GM18870 (cell line): ENCODE measurements at regions not wholly inside any gene's neighbourhood (a gene's known extent, or its start where the extent isn't known, plus 50 kb on each side); places are given as distances from the start of the nearest gene placed in this dataset.
"Not testable (repeated sequence)": the region's sequence is repeated elsewhere in the genome, so short reads cannot be mapped to it uniquely, and the experiment has no call there.

Source experiments
- ATAC-seq: cut with Tn5 transposase; IDR thresholded peaks from one replicate; pipeline ENCODE4 v1.9.1; 2021; ENCODE audit warnings: moderate library complexity; ENCODE audit not compliant: unreplicated experiment

DNA sequence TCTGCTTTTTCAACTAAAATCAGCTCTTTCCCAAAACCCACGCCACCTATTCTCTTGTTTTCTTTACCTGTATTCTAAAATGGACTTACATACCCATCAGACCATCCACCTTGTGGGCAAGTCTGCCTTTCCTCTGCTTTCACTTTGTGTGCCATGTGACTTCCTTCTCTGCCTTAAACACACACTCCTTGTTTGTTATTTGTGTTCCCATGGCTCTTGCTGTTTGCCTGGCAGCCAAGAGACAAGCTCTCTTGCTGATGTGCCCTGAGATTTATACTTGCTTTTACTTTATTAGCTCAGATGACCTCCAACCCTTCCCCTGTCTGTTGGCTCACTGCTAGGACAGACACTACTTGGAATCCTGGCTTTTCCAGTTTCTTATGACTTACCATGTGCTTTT lies 309.7 kb upstream of the LRRTM4 start:
- no peak for ATAC-seq

DNA sequence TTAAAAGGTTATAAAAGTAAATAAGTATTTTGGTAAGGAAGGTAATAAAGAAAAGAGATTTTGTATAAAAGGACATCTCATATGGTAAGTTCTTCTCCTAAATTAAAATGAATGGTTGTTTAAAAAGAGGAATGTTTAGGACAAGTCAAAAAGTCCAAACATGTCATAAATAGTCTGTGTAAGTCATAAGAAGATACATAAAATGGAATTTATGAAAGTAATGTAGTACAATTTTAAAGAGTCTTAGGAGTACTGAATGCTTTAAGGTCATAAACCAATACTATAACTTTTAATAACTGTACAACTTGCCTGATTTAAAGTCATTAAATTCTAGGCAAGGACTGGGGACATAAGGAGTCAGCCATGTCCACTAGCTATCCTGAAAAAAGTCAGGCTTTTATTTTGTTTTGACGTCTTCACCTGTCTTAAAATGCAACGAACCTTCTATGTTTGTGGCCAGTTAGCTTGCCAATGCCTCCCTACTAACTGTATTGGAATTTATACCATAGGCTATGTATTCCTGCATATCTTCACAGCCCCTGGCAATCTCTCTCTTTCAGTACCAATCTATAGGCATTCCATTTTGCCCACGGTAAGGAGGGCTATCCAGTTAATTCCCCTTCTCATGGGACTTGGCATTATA lies 312.3 kb upstream of the LRRTM4 start:
- ATAC-seq, result no peak

GRCh38 chr2:77838441-77838840 lies 316.3 kb upstream of the LRRTM4 start:
- ATAC-seq, result no peak

- no peak for ATAC-seq
Measured at GRCh38 chr2:77839102-77839501, 316.9 kb upstream of the LRRTM4 start.

GRCh38 chr2:77862120-77862519 lies 339.9 kb upstream of the LRRTM4 start:
- ATAC-seq, result no peak

- ATAC-seq, result no peak
Measured at GRCh38 chr2:77864426-77864825, 342.2 kb upstream of the LRRTM4 start.

DNA sequence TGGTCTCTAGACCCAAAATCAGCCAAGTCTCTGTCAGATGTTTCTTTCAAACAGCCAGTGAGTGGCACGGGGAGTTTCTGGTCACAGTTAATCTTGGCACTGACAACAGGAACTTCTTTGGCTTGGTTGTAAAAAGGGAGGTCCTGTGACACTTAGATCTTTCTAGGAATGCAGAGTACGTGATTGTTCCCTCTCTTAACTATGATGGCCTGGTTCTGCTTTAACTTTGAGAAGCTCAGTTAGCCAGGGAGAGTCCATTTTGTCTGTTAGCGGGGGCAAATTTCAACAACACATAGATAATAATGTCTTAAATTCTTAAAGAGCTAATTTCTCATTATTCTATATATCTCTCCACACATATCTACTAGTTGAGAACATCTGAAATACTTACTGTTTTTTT lies 344.5 kb upstream of the LRRTM4 start:
- no peak for ATAC-seq

DNA sequence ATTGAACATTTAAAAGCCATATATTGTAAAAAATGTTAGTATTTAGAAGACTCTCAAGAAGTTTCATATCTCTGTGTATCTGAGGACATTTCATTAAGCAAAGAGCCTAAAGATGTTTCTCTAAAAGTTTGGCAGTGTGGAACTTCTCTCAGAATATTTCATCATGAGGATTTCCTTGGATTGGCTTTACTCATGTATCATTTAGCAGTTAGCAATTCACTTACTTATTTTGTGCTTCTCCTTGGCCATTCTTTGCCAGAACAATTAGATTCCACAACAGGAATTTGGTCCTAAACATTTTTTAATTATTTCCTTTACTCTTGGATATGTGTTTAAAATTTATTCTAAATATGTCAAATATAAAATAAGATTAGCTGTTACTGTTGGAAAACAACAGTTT lies 345.0 kb upstream of the LRRTM4 start:
- ATAC-seq, result no peak

- ATAC-seq, result no peak
Measured at GRCh38 chr2:77873506-77873905, 351.3 kb upstream of the LRRTM4 start.

DNA sequence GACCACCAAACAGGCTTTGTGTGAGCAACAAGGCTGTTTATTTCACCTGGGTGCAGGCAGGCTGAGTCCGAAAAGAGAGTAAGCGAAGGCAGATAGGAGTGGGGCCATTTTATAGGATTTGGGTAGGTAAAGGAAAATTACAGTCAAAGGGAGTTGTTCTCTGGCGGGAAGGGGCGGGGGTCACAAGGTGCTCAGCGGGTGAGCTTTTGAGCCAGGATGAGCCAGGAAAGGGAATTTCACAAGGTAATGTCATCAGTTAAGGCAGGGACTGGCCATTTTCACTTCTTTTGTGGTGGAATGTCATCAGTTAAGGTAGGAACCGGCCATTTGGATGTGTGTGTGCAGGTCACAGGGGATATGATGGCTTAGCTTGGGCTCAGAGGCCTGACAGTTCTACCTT lies 378.0 kb upstream of the LRRTM4 start:
- ATAC-seq, result not testable (repeated sequence)

DNA sequence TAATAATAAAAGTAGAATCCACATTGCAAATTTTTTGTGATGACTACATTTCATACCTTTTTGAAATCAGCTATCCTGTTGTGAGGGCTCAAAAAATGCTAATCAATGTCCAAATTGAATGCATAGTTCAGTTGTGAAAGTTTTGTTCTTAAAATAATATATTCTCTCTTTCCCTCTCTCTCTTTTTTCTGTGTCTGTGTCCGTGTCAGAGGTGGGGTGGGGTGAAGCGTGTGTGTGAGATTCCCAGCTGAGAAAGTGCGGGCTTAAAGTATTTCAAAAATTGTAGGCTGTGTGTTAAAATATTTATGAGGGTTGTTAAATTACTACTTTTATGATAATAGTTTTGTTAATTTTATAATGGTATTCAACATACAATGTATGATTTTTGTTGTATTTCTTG lies 388.0 kb upstream of the LRRTM4 start:
- no peak for ATAC-seq

DNA sequence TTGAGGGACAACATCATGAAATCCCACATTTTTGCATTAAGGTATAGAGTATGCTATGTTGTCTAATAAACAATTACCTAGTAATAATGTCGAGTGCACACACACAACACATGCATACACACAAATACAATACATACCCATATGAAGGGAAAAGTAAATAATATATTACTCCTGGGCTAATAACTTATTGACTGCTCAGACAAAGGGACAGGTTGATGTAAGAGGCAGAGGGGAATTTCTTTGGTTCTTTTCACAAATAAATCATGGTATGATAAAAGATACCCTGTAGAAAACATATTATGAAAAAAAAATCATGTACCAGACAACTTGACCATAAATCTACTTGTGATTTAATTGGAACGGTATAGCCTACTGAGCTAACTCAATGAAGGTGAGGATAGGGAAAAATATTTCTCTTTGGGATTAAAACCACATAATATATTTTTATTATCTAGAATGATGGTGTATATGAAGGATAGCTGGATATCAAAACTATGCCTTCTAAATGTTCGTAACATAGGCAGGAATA lies 398.7 kb upstream of the LRRTM4 start:
- no peak for ATAC-seq

DNA sequence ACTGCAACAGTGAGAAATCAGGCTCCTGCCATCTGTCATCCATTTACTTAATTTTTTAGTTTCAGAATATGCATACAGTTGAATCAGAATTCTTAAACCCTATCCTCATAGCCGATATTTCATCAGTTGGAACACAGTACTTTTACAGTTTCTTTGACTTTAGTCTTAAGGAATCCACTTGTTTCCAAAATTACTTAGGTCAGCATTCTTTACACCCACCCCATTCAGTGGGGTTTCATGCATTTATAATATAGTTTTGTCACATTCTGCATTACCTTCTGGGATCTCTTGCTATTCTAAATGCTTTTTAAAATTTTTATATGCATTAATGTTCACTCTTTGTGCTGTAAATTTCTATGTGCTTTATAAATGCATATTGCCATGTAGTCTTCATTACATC lies 400.4 kb upstream of the LRRTM4 start:
- no peak for ATAC-seq

- no peak for ATAC-seq
Measured at GRCh38 chr2:77937366-77937765, 415.2 kb upstream of the LRRTM4 start.

GRCh38 chr2:77938462-77938861 lies 416.3 kb upstream of the LRRTM4 start:
- ATAC-seq, result no peak

DNA sequence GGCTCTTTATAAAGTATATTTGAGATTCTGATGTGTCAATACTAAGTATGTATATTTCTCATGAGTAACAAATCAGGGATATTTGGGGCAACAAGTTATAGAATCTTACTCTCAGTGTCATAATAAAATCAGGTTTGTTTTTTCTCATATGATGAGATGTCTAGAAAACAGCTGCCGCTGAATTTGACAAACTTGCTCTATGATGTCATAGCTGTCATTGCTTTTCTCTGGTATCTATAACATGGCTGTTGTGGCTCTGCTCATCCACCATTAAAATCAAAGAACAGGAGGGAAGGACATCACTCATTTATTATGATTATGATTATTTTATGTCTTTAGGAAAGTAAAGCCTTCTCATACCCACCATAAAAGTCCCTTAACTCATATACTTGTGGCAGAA lies 417.2 kb upstream of the LRRTM4 start:
- ATAC-seq, result no peak

DNA sequence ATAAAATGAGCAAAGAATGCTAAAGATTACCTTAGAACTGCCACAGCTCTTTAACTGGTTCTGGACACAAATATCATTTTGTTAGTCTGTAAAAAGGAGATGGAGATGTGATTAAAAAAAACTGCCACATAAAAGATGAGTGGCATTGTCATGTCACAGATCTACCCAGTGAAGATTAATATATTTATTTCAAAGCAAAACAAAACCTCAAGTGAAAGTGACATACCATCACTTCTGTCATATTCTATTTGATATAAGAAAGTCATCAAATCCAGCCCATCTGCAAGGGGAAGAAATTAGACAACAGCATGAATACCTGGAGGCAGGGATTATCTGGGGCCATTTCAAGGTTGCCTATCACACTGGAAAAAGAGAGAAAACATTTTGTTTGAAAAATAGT lies 417.6 kb upstream of the LRRTM4 start:
- no peak for ATAC-seq

GRCh38 chr2:77954931-77955330 lies 432.8 kb upstream of the LRRTM4 start:
- ATAC-seq, result no peak

- no peak for ATAC-seq
Measured at GRCh38 chr2:77962943-77963342, 440.8 kb upstream of the LRRTM4 start.

DNA sequence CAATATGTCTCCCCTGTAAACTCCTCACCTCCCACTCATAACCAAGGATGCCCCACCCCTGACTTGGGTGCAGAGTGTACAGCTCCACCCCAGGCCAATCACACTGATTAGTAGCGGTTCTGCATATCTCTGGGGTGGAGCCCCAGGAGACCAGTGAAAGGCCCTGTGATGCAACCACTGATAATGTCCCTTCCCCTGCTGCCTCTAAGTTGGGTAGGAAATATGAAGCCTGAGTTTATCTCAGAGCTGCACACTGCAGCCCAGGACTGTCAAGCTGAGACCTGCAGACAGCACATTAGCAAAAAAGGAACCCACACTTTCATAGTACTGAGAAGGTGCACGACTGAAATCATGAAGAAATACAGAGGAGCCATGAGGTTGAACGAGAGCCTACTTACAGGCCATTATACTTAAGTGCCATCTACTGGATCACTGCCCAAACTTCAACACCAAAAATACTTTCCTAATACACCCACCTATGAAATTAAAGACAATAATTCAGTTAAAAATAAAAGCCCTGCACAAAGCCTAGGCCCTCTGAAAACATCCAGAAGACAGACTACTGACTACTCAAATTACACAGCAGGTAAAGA lies 455.4 kb upstream of the LRRTM4 start:
- ATAC-seq, result no peak

DNA sequence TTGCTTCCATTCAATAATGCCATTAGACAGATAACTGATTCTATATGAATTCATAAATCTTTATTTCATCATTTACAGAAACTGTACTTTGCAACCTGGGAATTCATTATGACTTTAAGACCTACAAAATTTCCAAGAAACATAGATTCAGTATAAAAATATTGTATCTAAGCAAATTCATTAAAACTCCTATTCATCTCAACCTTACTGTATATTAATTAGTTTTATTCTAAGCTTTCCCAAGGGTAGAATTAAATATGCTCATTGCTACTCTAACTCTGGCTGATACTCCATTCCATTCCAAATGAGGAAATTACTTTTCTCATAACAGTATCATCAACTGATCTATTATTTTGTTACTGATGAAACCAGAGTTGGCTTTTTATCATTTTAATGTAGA lies 473.0 kb upstream of the LRRTM4 start:
- ATAC-seq, result no peak

DNA sequence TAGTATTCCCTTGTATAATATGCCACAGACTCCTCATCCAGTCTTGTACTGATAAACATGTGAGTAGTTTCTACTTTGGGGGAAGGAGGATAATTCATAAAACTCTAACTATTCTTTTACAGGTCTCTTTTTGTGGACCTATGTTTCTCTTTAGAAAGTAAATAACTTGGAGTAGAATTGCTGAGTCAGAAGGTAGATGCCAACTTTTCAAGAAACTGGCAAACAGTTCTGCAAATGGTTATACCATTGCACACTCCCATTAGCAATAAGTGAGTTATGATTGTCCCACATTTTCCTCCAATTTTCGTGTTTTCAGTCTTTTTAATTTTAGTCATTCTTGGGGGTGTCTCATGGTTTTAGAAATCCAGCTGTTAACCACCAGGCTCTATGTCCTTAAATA lies 477.2 kb upstream of the LRRTM4 start:
- no peak for ATAC-seq

- no peak for ATAC-seq
Measured at GRCh38 chr2:78009289-78009688, 487.1 kb upstream of the LRRTM4 start.
